Astrocyte of the cerebellum (primary cell): ENCODE measurements at regions not wholly inside any gene's neighbourhood (a gene's known extent, or its start where the extent isn't known, plus 50 kb on each side); places are given as distances from the start of the nearest gene placed in this dataset.

Experiments used
- DNase-seq: peaks from one replicate; pipeline ENCODE4 v3.0.0-alpha.2; 2011; ENCODE audit warnings: low read depth
- H3K4me3 ChIP-seq: 2 replicates; pipeline ENCODE4 v1.5.1; 2011; ENCODE audit warnings: mild to moderate bottlenecking, low read depth, low read length, moderate library complexity
- in situ Hi-C: cut with HindIII; loops from 2 replicates; pipeline ENCODE4 v1.10.0; 2017; ENCODE audit warnings: low sequenced_read_pairs
- TF ChIP-seq, protein P1 (sequence below): IDR thresholded peaks from 2 replicates; pipeline ENCODE4 v1.5.1; 2012; ENCODE audit warnings: low read length, low read depth, moderate library complexity, mild to moderate bottlenecking; ENCODE audit errors: missing control alignments

DNA sequence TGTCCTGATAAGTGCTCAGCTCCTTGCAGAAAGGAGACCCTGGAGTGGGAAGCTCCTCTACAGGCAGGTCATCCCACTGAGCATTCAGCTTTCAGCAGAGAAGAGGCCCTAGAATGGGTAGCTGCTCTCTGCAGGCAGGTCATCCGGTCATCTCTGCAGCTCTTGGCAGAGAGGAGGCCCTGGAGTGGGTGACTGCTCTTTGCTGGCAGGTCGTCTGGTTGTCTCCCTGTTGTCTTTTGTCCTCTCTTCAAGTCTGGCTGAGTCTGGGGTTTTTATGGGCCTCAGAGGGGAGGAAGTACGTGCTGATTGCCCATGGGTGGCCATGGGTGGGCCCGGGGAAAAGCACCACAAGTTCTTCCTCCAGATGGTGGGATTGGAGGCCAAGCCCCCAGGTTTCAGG, 250.3 kb upstream of the EDNRB start:
- no peak for DNase-seq

DNA sequence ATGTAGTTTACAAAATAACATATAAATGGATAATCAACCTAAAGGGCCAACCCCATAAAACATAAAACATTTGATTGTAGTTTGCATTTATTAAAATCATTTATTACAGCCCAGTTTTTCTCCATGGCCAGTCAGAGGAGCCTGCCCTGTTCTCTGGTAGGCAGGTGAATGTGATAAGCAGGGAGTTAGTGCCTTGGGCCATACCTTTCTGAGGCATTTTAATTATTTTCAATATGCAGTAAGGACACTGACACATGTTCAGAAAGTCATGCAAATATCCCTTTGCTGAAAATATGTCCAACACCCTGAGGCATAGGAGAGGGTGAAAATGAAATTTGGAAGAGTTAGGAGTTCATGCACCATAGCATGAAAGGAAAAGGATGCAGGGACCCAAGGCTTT, 242.6 kb upstream of the EDNRB start:
- in situ Hi-C loops: no loop called here
- TF ChIP-seq, protein P1, sequence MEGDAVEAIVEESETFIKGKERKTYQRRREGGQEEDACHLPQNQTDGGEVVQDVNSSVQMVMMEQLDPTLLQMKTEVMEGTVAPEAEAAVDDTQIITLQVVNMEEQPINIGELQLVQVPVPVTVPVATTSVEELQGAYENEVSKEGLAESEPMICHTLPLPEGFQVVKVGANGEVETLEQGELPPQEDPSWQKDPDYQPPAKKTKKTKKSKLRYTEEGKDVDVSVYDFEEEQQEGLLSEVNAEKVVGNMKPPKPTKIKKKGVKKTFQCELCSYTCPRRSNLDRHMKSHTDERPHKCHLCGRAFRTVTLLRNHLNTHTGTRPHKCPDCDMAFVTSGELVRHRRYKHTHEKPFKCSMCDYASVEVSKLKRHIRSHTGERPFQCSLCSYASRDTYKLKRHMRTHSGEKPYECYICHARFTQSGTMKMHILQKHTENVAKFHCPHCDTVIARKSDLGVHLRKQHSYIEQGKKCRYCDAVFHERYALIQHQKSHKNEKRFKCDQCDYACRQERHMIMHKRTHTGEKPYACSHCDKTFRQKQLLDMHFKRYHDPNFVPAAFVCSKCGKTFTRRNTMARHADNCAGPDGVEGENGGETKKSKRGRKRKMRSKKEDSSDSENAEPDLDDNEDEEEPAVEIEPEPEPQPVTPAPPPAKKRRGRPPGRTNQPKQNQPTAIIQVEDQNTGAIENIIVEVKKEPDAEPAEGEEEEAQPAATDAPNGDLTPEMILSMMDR: no peak

More for the DNA sequence above, 250.3 kb upstream of the EDNRB start:
- in situ Hi-C loops: no loop called here
- H3K4me3 ChIP-seq: no peak overlapping the region
- TF ChIP-seq, protein P1: no peak

DNA sequence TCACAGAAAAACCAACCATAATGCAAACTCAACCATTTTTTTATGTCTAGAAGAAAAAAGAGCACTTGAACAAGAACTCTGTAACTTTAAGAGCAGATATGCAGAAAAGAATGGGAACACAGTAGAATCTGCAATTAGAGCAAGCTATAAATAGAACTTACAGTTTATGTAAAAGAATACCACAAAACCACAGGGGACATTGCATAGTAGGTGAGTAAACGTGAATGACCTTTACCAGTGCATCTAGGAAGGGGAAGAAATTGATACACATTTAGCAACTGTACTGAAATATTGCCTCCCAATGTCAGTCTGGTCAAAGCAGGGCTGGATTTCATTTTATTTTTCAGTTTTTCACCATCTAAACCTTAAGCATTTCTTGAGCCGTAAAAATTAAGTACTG, 242.2 kb upstream of the EDNRB start:
- peak; percentile 66 for DNase-seq
- H3K4me3 ChIP-seq: no peak overlapping the region
- TF ChIP-seq, protein P1: no peak
- in situ Hi-C loops: no loop called here

More for the DNA sequence above, 242.6 kb upstream of the EDNRB start:
- DNase-seq: no peak
- no peak overlapping the region for H3K4me3 ChIP-seq

DNA sequence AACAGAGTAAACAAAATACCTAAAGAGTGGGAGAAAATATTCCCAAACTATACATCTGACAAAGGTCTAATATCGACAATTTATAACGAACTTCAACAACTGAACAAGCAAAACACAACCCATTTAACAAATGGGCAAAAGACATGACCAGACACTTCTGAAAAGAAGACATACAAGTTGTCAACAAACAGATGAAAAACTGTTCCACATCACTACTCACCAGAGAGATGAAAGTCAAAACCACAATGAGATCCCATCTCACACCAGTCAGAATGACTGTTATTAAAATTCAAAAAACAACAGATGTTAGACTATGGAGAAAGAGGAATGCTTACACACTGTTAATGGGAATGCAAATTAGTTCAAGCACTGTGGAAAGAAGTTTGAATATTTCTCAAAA, 233.8 kb upstream of the EDNRB start:
- no peak for DNase-seq
- in situ Hi-C loops: no loop called here
- TF ChIP-seq, protein P1: no peak
- H3K4me3 ChIP-seq: no peak overlapping the region

DNA sequence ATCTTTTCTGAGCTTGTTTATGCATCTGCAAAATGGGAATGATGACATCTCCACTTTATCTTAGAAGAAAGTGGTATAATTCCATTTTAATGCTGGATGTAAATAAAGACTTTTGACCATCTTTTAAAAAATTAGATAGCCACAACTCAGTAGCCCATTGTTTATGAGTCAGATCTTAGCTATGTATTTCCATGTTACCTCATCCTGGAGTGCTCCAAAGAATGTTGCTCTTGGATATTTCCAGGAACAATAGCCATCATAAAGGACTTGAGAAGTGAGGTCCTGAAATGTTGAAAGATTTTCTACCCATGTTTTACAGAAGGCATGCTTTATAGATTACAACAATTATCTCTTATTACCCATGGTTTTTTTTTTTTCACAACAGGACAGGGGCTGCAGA, 229.3 kb upstream of the EDNRB start:
- no peak overlapping the region for H3K4me3 ChIP-seq
- in situ Hi-C loops: loop anchor here (25.0 kb wide), 1 partner anchor 839 kb away; no protein-coding TSS in a partner anchor
- TF ChIP-seq, protein P1: no peak
- DNase-seq: peak; percentile 68

DNA sequence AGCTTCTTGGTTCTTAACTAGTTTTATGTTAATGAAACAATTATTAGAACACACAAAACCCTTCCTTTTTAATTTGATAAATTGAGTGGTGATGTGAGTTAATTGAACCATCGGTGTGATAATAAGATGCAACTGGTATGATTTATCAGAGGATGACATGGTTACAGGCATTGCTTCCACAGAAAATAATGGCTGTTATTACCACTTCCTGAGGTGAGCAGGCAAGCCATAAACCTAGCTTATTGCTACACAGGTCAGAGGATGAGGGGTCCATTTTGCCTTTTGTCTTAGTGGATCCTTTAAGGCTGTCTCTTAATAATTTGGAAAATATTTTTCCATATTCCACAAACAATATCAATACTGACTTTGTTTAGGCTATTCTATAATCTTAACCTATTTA, 226.6 kb upstream of the EDNRB start:
- in situ Hi-C loops: loop anchor here (25.0 kb wide), 1 partner anchor 842 kb away; no protein-coding TSS in a partner anchor
- DNase-seq: no peak

More for the DNA sequence above, 226.6 kb upstream of the EDNRB start:
- TF ChIP-seq, protein P1: no peak
- no peak overlapping the region for H3K4me3 ChIP-seq
